SJSA1 (cell line): ENCODE measurements at regions not wholly inside any gene's neighbourhood (a gene's known extent, or its start where the extent isn't known, plus 50 kb on each side); places are given as distances from the start of the nearest gene placed in this dataset.

Source experiments
- DNase-seq, 2 experiments: peaks; one replicate each; pipeline ENCODE4 v3.0.0-alpha.2; 2015 to 2020; ENCODE audit warnings: low spot score in 2 of 2, low read depth in 1 of 2
- H3K27ac ChIP-seq: fragments of 250-450 bp; sonication (Bioruptor Pico); 2 replicates; pipeline ENCODE4 v1.5.1; 2020; ENCODE audit warnings: mild to moderate bottlenecking, moderate library complexity
- H3K27me3 ChIP-seq: fragments of 250-450 bp; sonication (Bioruptor Pico); replicated peaks from 2 replicates; pipeline ENCODE4 v1.5.1; 2020; ENCODE audit warnings: mild to moderate bottlenecking, moderate library complexity
- H3K36me3 ChIP-seq: fragments of 250-450 bp; sonication (Bioruptor Pico); 2 replicates; pipeline ENCODE4 v1.5.1; 2020; ENCODE audit warnings: mild to moderate bottlenecking
- H3K4me1 ChIP-seq: fragments of 250-450 bp; sonication (Bioruptor Pico); replicated peaks from 2 replicates; pipeline ENCODE4 v1.6.1; 2021; ENCODE audit warnings: mild to moderate bottlenecking
- H3K4me3 ChIP-seq: fragments of 250-450 bp; sonication (Bioruptor Pico); 2 replicates; pipeline ENCODE4 v1.5.1; 2020; ENCODE audit warnings: mild to moderate bottlenecking
- H3K9me3 ChIP-seq: fragments of 250-450 bp; sonication (Bioruptor Pico); replicated peaks from 2 replicates; pipeline ENCODE4 v1.5.1; 2020; ENCODE audit warnings: mild to moderate bottlenecking

DNA sequence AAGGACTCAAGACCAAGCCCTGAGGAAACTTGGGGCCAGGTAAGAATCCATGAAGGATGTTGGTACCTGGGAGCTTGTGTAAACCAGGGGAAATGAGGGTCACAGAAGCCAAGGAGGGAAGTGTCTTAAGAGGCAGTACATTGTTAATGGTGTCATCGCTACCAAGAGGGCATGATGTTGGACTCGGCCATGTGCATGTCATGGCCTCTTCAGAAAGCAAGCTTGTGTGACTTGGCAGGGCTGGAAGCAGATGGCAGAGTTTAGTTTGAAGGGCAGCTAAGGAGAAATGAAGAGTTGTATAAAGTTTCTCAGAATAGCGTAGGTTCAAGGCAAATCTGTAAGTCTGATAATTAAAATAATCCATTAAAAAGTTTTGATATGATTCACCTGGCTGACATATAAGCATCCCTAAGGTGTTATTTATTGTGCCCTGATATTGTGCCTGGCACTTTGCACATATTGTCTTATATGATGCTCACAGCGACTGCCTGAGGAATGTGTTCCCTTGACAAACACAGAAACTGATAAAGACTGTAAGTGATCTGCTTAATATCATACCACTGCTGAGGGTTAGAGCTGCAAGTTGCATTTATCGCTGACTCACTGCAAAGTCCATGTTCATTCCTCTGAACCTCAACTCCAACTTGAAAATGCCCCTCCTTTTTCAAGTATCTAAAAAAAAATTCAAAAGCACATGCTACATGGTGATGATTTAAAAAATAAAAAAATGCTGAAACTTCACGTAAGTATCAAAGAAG lies 81.3 kb upstream of the PTPN3 start:
- Histone ChIP-seq H3K27ac (no peak overlapping the region), H3K9me3 (no peaks in the 10 kb centered on the region), H3K36me3 (no peaks in the 10 kb centered on the region), H3K4me1 (no peaks in the 10 kb centered on the region), H3K4me3 (no peak overlapping the region), H3K27me3 (no peaks in the 10 kb centered on the region)
- no peak for DNase-seq

DNA sequence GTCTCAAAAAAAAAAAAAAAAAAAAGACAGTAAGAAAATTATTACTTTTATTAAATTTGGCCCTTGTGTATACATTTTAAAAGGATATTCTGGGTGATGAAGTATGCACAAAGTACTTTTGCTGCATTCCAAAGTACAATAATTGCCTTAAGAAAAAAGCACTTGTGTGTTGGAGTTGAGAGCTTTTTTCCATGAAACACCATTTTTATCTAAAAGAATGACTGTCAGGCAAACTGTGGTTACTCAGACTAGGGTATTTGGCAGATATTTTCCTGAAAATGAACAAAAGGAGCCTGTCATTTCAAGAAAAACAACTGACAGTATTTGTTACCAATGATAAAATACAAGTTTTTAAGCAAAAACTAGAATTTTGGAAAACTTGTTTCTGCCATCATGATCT lies 84.3 kb upstream of the PTPN3 start:
- Histone ChIP-seq H3K4me3 (no peak overlapping the region), H3K27me3 (no peaks in the 10 kb centered on the region), H3K4me1 (no peaks in the 10 kb centered on the region), H3K36me3 (no peaks in the 10 kb centered on the region), H3K27ac (no peak overlapping the region), H3K9me3 (no peaks in the 10 kb centered on the region)
- DNase-seq, result no peak

DNA sequence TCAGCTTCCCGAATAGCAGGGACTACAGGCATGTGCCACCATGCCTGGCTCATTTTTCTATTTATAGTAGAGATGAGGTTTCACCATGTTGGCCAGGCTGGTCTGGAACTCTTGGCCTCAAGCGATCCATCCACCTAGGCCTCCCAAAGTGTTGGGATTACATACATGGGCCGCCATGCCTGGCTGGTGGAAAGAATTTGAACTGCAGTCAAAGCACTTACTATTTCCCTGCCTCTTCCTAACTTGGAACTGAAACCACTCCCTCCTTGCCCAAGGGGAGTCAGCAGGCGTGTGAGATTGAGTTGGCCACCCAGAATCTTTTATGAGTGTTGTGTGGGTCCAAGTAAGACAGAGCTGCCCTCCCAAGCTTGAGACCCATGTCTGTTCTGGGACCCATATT lies 86.1 kb upstream of the PTPN3 start:
- H3K27ac ChIP-seq, result no peak overlapping the region
- no peak for DNase-seq
- no peaks in the 10 kb centered on the region for H3K27me3 ChIP-seq
- H3K4me1 ChIP-seq, result no peaks in the 10 kb centered on the region
- H3K4me3 ChIP-seq, result no peak overlapping the region
- no peaks in the 10 kb centered on the region for H3K36me3 ChIP-seq
- no peaks in the 10 kb centered on the region for H3K9me3 ChIP-seq

DNA sequence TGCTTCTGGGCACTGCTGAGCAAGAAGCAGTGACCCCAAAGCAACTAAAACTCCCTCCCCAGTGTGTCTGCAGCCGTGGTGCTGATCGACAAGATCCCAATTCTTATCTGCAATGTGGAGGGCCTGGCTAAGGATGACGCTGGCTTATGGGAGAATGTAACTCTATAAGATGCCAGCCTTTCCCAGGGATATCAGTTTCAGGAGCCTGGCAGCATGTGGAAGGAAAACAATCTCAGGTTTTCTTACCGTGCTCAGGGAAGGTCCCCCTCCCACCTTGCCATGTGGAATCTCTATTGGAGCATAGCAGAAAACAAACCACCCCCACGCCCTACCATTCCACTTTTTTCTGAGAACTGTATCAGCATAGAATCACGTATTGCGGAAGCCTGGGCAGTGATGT lies 87.7 kb upstream of the PTPN3 start:
- no peaks in the 10 kb centered on the region for H3K4me1 ChIP-seq
- no peak for DNase-seq
- H3K9me3 ChIP-seq, result 0 out of 2 replicates have a peak, but pooled peaks cover 3% of the 10 kb centered on the region
- no peak overlapping the region for H3K4me3 ChIP-seq
- H3K27ac ChIP-seq, result no peak overlapping the region
- H3K36me3 ChIP-seq, result no peaks in the 10 kb centered on the region
- no peaks in the 10 kb centered on the region for H3K27me3 ChIP-seq

DNA sequence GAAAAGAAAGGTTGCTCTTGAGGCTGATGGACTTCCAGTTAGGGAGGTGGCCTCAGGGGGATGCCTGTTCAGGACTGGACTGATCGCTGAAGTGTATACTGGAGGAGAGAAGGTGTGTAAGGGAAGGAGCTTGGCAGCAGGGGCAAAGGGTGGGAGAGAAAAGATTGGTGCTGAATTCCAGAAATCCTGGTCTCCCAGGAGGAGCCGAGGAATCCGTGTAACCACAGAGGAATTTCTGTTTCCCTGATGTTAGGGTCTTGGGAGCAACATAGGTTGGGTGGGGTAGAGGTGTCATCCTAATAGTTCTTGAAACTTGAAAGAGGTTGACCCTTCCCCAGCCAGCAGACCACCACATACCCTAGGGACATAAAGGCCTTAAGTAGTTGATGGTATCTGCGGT lies 88.9 kb upstream of the PTPN3 start:
- no peak for DNase-seq
- Histone ChIP-seq H3K4me1 (no peaks in the 10 kb centered on the region), H3K36me3 (no peaks in the 10 kb centered on the region)

DNA sequence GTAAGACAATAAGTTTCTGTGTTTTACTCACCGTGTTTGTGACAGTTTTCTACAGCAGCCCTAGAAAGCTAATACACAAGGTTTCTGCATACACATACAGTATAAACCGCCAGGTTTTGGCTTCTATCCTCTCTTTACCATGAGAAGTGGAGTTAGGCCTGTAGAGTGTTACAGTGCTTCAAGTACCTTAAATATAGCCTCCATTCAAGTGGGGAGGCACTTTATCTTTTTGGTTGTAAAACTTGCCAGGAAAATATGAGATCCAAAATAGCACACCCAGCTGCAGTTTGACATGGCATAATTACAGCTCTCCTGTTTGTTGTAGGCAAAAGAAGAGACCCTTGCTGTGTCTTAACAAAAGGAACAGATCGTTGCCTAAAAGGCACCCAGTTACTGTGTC lies 90.3 kb upstream of the PTPN3 start:
- H3K27me3 ChIP-seq, result no peaks in the 10 kb centered on the region
- DNase-seq, result no peak
- peaks cover 3% of the 10 kb centered on the region; the same call in 1 of the 2 replicates for H3K9me3 ChIP-seq
- H3K4me3 ChIP-seq, result no peak overlapping the region
- H3K36me3 ChIP-seq, result no peaks in the 10 kb centered on the region
- no peaks in the 10 kb centered on the region for H3K4me1 ChIP-seq
- no peak overlapping the region for H3K27ac ChIP-seq

More for the DNA sequence above, 88.9 kb upstream of the PTPN3 start:
- H3K9me3 ChIP-seq, result 0 out of 2 replicates have a peak, but pooled peaks cover 3% of the 10 kb centered on the region
- H3K4me3 ChIP-seq, result no peak overlapping the region
- H3K27ac ChIP-seq, result no peak overlapping the region
- H3K27me3 ChIP-seq, result no peaks in the 10 kb centered on the region

DNA sequence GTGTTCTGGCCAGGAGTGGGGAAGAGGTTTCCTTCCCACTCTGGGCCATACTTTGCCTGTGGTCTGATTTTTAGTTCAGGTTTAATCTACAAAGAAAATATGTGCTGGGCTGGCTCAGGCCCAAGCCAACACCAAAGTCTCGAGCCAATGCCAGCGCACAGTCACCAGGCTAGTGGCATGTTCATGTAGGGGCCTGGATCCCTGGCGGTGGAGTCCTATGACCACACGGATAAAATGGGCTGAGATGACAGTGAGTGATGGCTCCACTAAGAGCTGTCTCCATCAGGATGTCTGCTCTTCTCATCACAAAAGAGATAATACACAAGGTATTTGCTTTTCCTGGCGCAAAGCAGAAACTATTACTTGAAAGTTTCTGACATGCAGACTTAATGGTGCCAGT lies 92.9 kb upstream of the PTPN3 start:
- peaks cover 3% of the 10 kb centered on the region; the same call in 1 of the 2 replicates for H3K9me3 ChIP-seq
- H3K27ac ChIP-seq, result no peak overlapping the region
- H3K4me1 ChIP-seq, result no peaks in the 10 kb centered on the region
- H3K4me3 ChIP-seq, result no peak overlapping the region
- DNase-seq, result no peak
- no peaks in the 10 kb centered on the region for H3K27me3 ChIP-seq
- no peaks in the 10 kb centered on the region for H3K36me3 ChIP-seq

DNA sequence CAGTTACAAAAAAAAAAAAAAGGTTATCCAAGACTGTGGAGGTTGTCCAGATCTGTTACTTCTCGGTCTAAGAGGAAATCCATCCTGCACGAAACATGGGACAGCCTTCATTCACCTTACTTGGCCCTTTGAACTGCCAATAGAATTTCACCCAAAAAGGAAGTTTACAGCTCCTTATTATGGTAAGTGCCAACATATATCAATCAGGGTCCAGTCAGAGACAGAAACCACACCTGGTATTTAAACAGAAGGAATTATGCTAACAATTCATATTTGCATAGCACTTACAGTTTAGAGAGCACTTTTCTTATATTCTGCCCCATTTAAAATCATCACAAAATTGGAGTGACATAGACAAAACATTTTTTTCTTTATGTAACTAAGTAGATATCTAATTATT lies 93.6 kb upstream of the PTPN3 start:
- H3K4me3 ChIP-seq, result no peak overlapping the region
- H3K4me1 ChIP-seq, result no peaks in the 10 kb centered on the region
- no peaks in the 10 kb centered on the region for H3K27me3 ChIP-seq
- no peak for DNase-seq
- H3K36me3 ChIP-seq, result no peaks in the 10 kb centered on the region
- H3K9me3 ChIP-seq, result peaks cover 3% of the 10 kb centered on the region; the same call in 1 of the 2 replicates
- no peak overlapping the region for H3K27ac ChIP-seq

DNA sequence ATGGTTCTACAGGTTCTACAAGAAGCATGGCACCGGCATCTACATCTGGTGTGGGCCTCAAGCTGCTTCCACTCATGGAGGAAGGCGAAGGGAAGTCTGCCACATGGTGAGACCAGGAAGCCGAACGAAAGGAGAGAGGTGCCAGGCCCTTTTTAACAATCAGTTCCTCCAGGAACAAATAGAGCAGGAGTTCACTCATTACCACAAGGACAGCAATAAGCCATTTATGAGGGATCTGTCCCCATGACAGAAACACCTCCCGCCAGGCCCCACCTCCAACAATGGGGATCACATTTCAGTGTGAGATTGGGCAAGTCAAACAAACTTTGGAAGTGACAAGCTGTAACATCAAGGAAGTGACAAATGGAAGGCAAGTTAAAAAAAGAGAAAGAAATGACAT lies 95.5 kb upstream of the PTPN3 start:
- Histone ChIP-seq H3K27me3 (no peaks in the 10 kb centered on the region), H3K9me3 (peaks cover 3% of the 10 kb centered on the region; the same call in 1 of the 2 replicates), H3K27ac (no peak overlapping the region), H3K4me1 (no peaks in the 10 kb centered on the region), H3K36me3 (no peaks in the 10 kb centered on the region), H3K4me3 (no peak overlapping the region)
- no peak for DNase-seq

DNA sequence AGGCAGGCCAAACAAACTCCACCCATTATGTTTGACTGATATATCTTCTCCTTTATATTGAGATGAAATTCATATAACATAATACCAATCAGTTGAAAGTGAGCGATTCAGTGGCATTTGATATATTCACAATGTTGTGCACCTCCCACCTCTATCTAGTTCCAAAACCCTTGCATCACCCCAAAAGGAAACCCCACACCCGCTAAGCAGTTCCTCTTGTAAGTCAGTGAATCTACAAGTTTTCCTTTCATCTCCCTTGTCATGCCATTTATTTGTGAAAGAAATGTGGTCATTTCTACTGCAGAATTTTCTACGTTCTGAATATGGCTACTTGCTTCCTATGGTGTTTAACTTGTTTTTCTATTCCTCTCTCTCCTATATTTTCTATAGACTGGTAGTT lies 99.4 kb upstream of the PTPN3 start:
- H3K27me3 ChIP-seq, result no peaks in the 10 kb centered on the region
- H3K36me3 ChIP-seq, result no peaks in the 10 kb centered on the region
- no peak overlapping the region for H3K4me3 ChIP-seq
- DNase-seq, result no peak
- H3K4me1 ChIP-seq, result peaks cover 11% of the 10 kb centered on the region
- no peaks in the 10 kb centered on the region; the same call in 1 of the 2 replicates for H3K9me3 ChIP-seq
- H3K27ac ChIP-seq, result no peak overlapping the region

DNA sequence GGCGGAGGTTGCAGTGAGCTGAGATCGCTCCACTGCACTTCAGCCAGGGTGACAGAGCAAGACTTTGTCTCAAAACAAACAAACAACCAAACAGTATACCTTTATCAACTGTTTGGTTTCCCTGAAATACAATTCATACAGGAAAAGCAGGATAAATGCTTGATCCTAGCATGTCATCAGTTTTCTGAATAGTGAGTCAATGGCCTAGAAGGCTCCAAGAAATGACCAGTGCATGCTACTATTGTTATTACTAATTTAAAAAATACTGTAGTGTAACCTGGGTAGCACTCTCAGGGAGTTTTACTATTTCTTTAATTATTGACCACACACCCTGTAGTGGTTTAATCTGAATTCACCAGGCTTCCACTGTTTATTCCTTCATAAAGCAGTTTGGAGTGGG lies 101.0 kb upstream of the PTPN3 start:
- Histone ChIP-seq H3K27me3 (no peaks in the 10 kb centered on the region), H3K27ac (no peak overlapping the region), H3K4me3 (no peak overlapping the region), H3K4me1 (peaks cover 24% of the 10 kb centered on the region), H3K36me3 (no peaks in the 10 kb centered on the region), H3K9me3 (no peaks in the 10 kb centered on the region)
- no peak for DNase-seq

DNA sequence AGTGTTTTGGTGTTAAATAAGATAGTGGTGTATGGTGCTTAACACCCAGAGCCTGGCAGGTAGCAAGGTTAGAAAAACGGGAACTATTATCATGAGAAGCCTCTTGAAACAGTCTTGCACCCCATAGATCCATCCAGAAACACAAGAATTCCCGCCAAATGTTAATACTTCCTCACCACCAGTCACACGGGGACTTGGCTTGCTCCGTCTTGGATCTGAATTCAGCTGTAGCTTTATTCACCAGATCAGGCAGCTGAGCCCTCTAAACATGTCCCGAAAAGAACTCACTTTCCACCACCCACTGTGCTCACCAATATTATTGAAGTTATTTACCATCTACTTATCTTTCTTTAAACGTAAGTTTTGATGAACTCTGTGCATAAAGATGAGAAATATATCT lies 101.6 kb upstream of the PTPN3 start:
- no peak for DNase-seq
- no peaks in the 10 kb centered on the region for H3K36me3 ChIP-seq
- no peak overlapping the region for H3K27ac ChIP-seq
- no peaks in the 10 kb centered on the region for H3K9me3 ChIP-seq
- peaks cover 29% of the 10 kb centered on the region for H3K4me1 ChIP-seq
- no peak overlapping the region for H3K4me3 ChIP-seq
- no peaks in the 10 kb centered on the region for H3K27me3 ChIP-seq

DNA sequence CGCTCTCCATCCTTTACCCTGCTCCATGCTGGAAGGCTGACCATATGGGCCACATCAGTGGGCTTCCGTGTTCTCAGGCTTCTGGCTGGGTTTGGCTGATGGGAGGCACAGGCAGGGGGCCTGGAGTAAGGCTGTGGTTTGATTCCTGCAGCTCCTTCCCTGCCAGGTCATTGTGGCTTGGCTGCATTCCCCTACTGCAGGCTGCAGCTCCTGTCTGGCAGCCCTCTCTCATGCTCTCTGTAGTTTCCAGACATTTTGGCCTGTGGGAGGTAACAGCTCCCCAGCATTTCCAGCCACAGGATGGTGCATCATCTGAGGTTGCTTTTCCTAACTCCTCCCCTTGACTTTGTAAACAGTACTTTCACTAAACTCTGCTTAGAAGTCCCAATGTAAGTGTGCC lies 102.0 kb upstream of the PTPN3 start:
- H3K4me3 ChIP-seq, result no peak overlapping the region
- H3K9me3 ChIP-seq, result no peaks in the 10 kb centered on the region
- H3K36me3 ChIP-seq, result no peaks in the 10 kb centered on the region
- H3K27me3 ChIP-seq, result no peaks in the 10 kb centered on the region
- peaks cover 30% of the 10 kb centered on the region for H3K4me1 ChIP-seq
- peak; percentile 59 to 71 for DNase-seq
- H3K27ac ChIP-seq, result no peak overlapping the region

DNA sequence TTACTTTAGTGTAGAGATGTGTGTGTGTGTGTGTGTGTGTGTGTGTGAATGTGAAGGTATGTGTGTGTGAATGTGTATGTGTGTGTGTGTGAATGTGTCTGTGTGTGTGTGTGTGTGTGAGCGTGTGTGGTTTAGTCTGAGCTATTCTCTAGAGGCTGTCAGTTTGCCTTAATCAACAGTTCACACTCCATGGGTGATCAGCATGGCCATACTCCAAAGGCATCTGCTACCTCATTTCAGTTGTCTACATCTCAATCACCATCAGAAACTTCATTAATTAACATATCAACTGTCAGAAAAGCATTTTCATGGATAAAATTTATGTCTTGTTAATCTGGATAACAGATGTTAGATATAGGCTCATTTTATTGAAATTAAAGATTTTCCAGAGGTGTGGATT lies 103.1 kb upstream of the PTPN3 start:
- Histone ChIP-seq H3K4me3 (no peak overlapping the region), H3K36me3 (no peaks in the 10 kb centered on the region), H3K9me3 (no peaks in the 10 kb centered on the region), H3K4me1 (peaks cover 30% of the 10 kb centered on the region), H3K27me3 (no peaks in the 10 kb centered on the region), H3K27ac (no peak overlapping the region)
- DNase-seq, result no peak

DNA sequence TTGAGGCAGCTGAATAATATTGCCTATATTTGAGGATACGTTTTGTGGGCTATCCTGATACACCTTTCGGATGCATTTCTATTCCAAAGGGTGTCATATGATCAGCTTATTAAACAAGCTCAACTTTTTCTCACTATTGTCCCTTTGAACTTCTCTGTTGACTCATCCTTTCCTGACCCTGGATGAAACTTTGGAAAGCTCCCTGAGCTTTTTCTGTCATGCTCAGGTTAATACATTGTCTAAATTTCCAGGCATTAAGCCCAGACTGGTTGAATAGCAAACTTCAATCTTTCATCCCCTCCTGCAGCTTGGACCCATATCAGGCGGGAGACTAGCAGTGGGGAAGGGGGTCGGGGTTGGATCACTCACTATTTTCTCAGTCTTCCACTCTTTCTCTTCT lies 104.9 kb upstream of the PTPN3 start:
- H3K36me3 ChIP-seq, result no peaks in the 10 kb centered on the region
- no peak overlapping the region for H3K4me3 ChIP-seq
- H3K9me3 ChIP-seq, result no peaks in the 10 kb centered on the region
- no peaks in the 10 kb centered on the region for H3K27me3 ChIP-seq
- no peak overlapping the region for H3K27ac ChIP-seq
- H3K4me1 ChIP-seq, result peaks cover 30% of the 10 kb centered on the region
- DNase-seq, result peak in 1 of 2 experiments; percentile 11
